A673 (cell line): ENCODE measurements at regions not wholly inside any gene's neighbourhood (a gene's known extent, or its start where the extent isn't known, plus 50 kb on each side); places are given as distances from the start of the nearest gene placed in this dataset.

Experiments
- EZH2 ChIP-seq: fragments of 200-600 bp; sonication (generic); IDR thresholded peaks from 2 replicates; pipeline ENCODE4 v1.6.1; 2017; ENCODE audit warnings: borderline replicate concordance, low read depth, mild to moderate bottlenecking, mixed read lengths, antibody characterized with exemption, low read length; ENCODE audit not compliant: poor library complexity, severe bottlenecking
- TF ChIP-seq, protein P1 (sequence below): fragments of 300-800, 200-600 bp; sonication (generic); conservative IDR thresholded peaks from 2 replicates; pipeline ENCODE4 v1.5.1; 2017; ENCODE audit warnings: low read depth, mild to moderate bottlenecking, antibody characterized with exemption, low read length, moderate library complexity, mixed read lengths

DNA sequence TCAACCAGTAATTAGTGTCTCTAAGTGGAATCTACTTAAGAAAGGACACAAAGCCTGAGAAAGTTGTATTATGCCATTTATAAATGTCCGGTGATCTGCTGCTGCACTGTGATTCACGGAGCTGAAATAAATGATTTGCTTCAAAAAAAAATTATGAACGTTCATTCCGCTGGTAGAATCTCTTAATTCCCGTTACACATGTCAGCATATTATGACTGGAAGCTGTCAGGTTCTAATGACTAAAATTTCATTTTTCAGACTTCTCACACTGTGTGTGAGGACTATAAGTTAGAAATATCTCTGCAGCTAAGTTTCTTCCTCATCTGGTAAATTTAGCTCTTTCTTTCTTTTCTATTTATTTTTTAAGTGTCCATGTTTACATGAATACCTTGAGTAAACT, 647.1 kb downstream of the VRK1 start:
- TF ChIP-seq, protein P1, sequence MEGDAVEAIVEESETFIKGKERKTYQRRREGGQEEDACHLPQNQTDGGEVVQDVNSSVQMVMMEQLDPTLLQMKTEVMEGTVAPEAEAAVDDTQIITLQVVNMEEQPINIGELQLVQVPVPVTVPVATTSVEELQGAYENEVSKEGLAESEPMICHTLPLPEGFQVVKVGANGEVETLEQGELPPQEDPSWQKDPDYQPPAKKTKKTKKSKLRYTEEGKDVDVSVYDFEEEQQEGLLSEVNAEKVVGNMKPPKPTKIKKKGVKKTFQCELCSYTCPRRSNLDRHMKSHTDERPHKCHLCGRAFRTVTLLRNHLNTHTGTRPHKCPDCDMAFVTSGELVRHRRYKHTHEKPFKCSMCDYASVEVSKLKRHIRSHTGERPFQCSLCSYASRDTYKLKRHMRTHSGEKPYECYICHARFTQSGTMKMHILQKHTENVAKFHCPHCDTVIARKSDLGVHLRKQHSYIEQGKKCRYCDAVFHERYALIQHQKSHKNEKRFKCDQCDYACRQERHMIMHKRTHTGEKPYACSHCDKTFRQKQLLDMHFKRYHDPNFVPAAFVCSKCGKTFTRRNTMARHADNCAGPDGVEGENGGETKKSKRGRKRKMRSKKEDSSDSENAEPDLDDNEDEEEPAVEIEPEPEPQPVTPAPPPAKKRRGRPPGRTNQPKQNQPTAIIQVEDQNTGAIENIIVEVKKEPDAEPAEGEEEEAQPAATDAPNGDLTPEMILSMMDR: no peak
- no peak for TF ChIP-seq EZH2
